HUES64 (cell line): ENCODE measurements at regions not wholly inside any gene's neighbourhood (a gene's known extent, or its start where the extent isn't known, plus 50 kb on each side); places are given as distances from the start of the nearest gene placed in this dataset.

Source experiments
- H3K27ac ChIP-seq: 2 replicates; pipeline ENCODE4 v1.7.0; 2013; ENCODE audit warnings: low read depth, low read length, inconsistent platforms
- H3K27me3 ChIP-seq: 2 replicates; pipeline ENCODE4 v1.6.1; 2013; ENCODE audit warnings: mild to moderate bottlenecking, low read length; ENCODE audit not compliant: insufficient read depth
- H3K36me3 ChIP-seq: 2 replicates; pipeline ENCODE4 v1.6.1; 2013; ENCODE audit warnings: mild to moderate bottlenecking, low read length; ENCODE audit not compliant: insufficient read depth
- H3K4me1 ChIP-seq: 2 replicates; pipeline ENCODE4 v1.6.1; 2013; ENCODE audit warnings: mild to moderate bottlenecking, low read length, moderate library complexity; ENCODE audit not compliant: insufficient read depth
- H3K4me3 ChIP-seq: 2 replicates; pipeline ENCODE4 v1.5.1; 2013; ENCODE audit warnings: mild to moderate bottlenecking, low read length, moderate library complexity
- H3K9ac ChIP-seq: 2 replicates; pipeline ENCODE4 v1.6.1; 2013; ENCODE audit warnings: mild to moderate bottlenecking, low read depth, low read length
- H3K9me3 ChIP-seq: 2 replicates; pipeline ENCODE4 v1.6.1; 2013; ENCODE audit warnings: low read depth, low read length; ENCODE audit not compliant: insufficient read depth
- WGBS: fragments of 150-250, 120-280 bp; methylation state at CpG from one replicate; pipeline ENCODE4 v1.1.7; 2013; ENCODE audit warnings: missing lambda C conversion rate; 5-methylcytosine and 5-hydroxymethylcytosine counted together

GRCh38 chr2:225920621-225921220 lies 521.2 kb downstream of the NYAP2 start:
- no peak overlapping the region for H3K9ac ChIP-seq
- no peaks in the 10 kb centered on the region for H3K36me3 ChIP-seq
- no peak overlapping the region for H3K4me3 ChIP-seq
- no peaks in the 10 kb centered on the region for H3K27me3 ChIP-seq
- H3K4me1 ChIP-seq: no peaks in the 10 kb centered on the region
- no peak overlapping the region for H3K27ac ChIP-seq
- no peaks in the 10 kb centered on the region for H3K9me3 ChIP-seq
- WGBS: 95% methylated on average over 4 of the region's 6 CpGs

GRCh38 chr2:225916692-225917091 lies 517.2 kb downstream of the NYAP2 start:
- Histone ChIP-seq H3K36me3 (no peaks in the 10 kb centered on the region), H3K9ac (no peak overlapping the region), H3K9me3 (no peaks in the 10 kb centered on the region), H3K4me3 (no peak overlapping the region), H3K4me1 (no peaks in the 10 kb centered on the region), H3K27me3 (no peaks in the 10 kb centered on the region), H3K27ac (no peak overlapping the region)
- WGBS: 86% methylated on average over 2 of the region's 2 CpGs

DNA sequence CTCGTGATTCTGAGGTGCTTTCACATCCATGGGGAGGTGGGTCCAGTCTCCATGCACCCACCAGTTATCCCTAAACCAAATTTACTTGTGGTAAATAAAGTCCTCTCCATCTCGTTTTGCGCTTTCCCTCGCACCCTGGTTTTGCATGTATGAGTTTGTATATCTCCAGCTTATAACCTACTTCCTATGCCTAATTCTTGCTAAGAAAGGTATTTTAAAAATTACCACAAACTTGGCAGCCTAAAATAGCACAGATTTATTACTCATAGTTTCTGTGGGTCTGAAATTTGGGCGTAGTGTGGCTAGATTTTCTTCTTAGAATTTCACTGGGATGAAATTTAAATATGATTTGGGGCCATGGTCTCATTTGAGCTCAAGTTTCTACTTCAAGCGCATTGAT lies 511.5 kb downstream of the NYAP2 start:
- H3K27ac ChIP-seq: no peak overlapping the region
- WGBS: 95% methylated on average over 3 of the region's 6 CpGs
- no peaks in the 10 kb centered on the region for H3K36me3 ChIP-seq
- H3K4me1 ChIP-seq: no peaks in the 10 kb centered on the region
- H3K27me3 ChIP-seq: no peaks in the 10 kb centered on the region
- H3K9ac ChIP-seq: no peak overlapping the region
- H3K4me3 ChIP-seq: no peak overlapping the region
- no peaks in the 10 kb centered on the region for H3K9me3 ChIP-seq

- H3K9me3 ChIP-seq: no peaks in the 10 kb centered on the region
- H3K4me1 ChIP-seq: no peaks in the 10 kb centered on the region
- H3K27me3 ChIP-seq: no peaks in the 10 kb centered on the region
- H3K4me3 ChIP-seq: no peak overlapping the region
- H3K9ac ChIP-seq: no peak overlapping the region
- no peak overlapping the region for H3K27ac ChIP-seq
- 100% methylated on average over 1 of the region's 1 CpG for WGBS
- H3K36me3 ChIP-seq: no peaks in the 10 kb centered on the region
These were observed 495.6 kb downstream of the NYAP2 start for GRCh38 chr2:225895126-225895525.

- Histone ChIP-seq H3K27ac (no peak overlapping the region), H3K9me3 (no peaks in the 10 kb centered on the region), H3K27me3 (no peaks in the 10 kb centered on the region), H3K9ac (no peak overlapping the region), H3K36me3 (no peaks in the 10 kb centered on the region), H3K4me3 (no peak overlapping the region), H3K4me1 (no peaks in the 10 kb centered on the region)
- 93% methylated on average over 4 of the region's 4 CpGs for WGBS
These were observed 494.9 kb downstream of the NYAP2 start for GRCh38 chr2:225894236-225894980.

DNA sequence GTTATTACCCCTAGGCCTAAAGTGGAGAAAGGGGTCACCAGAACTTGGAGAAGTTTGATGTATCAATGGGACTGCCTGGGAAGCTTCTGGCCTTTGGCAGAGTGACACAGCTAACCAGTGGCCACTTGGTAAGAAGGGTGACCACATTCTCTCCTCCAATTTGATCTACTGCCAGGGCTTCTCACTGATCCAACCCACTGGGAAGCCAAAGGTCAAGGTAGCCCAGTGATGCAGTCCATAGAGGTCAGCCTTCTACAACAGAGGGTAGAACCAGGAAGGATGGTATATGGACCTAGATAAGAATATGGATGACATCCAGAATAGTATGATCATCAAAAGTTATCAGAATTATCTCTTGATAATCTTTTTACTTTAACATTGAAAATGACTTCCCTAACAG lies 493.6 kb downstream of the NYAP2 start:
- H3K9ac ChIP-seq: no peak overlapping the region
- H3K27me3 ChIP-seq: no peaks in the 10 kb centered on the region
- no peaks in the 10 kb centered on the region for H3K36me3 ChIP-seq
- H3K9me3 ChIP-seq: no peaks in the 10 kb centered on the region
- no peak overlapping the region for H3K4me3 ChIP-seq
- no peaks in the 10 kb centered on the region for H3K4me1 ChIP-seq
- no peak overlapping the region for H3K27ac ChIP-seq

DNA sequence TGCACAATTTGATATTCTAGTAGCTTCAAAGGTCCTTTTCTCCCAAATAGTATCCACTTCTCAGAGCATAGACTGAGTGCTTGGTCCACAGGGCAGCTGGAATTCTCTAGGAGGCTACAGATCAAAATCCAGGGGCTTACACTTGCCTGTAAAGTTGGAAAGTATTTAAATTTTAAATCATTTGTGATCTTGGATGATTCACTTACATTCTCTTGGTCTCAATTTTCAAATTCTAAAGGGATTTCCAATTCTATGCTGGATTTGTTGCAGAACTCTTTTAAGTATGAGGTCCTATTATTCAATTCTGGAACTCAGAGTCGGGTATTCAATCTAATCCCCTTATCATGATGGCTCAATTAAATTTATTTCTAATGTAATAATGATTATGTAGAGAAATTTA lies 492.3 kb downstream of the NYAP2 start:
- H3K4me1 ChIP-seq: no peaks in the 10 kb centered on the region
- no peak overlapping the region for H3K27ac ChIP-seq
- WGBS: no CpG with 5 or more reads among the region's 1 CpG
- H3K4me3 ChIP-seq: no peak overlapping the region
- H3K36me3 ChIP-seq: no peaks in the 10 kb centered on the region
- H3K9me3 ChIP-seq: no peaks in the 10 kb centered on the region
- no peak overlapping the region for H3K9ac ChIP-seq
- H3K27me3 ChIP-seq: no peaks in the 10 kb centered on the region

- Histone ChIP-seq H3K27me3 (no peaks in the 10 kb centered on the region), H3K9me3 (no peaks in the 10 kb centered on the region), H3K4me1 (no peaks in the 10 kb centered on the region), H3K27ac (no peak overlapping the region), H3K36me3 (no peaks in the 10 kb centered on the region), H3K9ac (no peak overlapping the region), H3K4me3 (no peak overlapping the region)
- 94% methylated on average over 1 of the region's 2 CpGs for whole genome bisulfite sequencing
These were observed 491.5 kb downstream of the NYAP2 start for GRCh38 chr2:225891013-225891412.

DNA sequence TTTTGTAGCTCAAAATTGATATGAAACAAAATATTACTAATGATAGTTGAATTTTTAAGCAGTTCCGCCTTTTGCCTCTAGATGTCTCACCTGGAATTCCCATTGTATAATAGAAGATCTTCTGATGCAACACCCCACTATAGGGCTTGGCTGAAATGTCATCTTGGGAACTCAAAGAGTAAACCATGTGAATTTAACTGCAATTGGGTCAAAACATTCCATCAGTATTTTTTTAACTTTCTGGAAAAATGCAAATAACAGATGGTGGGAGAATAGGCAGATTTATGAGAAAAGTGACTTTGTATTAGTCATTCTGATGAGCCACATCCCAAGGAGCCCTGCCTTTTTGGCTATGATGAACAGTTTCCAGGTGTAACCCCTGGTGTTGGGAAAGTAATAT lies 489.9 kb downstream of the NYAP2 start:
- no peak overlapping the region for H3K4me3 ChIP-seq
- H3K4me1 ChIP-seq: no peaks in the 10 kb centered on the region
- no peak overlapping the region for H3K9ac ChIP-seq
- H3K9me3 ChIP-seq: no peaks in the 10 kb centered on the region
- no CpG with 5 or more reads among the region's 1 CpG for whole genome bisulfite sequencing
- H3K36me3 ChIP-seq: no peaks in the 10 kb centered on the region
- no peaks in the 10 kb centered on the region for H3K27me3 ChIP-seq
- no peak overlapping the region for H3K27ac ChIP-seq

DNA sequence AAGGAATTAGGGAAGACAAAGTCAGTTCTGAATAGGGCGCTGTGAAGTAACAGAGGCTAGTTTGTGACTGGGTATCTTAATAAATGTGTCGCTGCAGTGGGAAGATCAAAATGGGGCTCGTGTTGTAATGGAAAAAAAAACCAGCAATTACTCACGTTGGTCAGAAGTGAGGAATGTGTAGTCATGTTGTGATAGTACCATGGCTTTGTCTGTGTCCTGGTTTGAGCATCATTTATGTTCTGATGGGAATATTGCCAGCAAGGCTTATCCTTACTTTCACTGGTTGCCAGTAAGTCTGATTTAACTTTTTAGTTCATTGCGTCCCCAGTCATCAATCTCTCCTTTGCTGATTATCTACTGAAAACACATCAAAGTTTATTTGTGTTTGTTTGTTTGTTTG lies 467.6 kb downstream of the NYAP2 start:
- WGBS: 85% methylated on average over 4 of the region's 5 CpGs
- H3K9ac ChIP-seq: no peak overlapping the region
- H3K27ac ChIP-seq: no peak overlapping the region
- no peaks in the 10 kb centered on the region for H3K9me3 ChIP-seq
- no peaks in the 10 kb centered on the region for H3K27me3 ChIP-seq
- H3K36me3 ChIP-seq: no peaks in the 10 kb centered on the region
- H3K4me3 ChIP-seq: no peak overlapping the region
- no peaks in the 10 kb centered on the region for H3K4me1 ChIP-seq

GRCh38 chr2:225865468-225865867 lies 466.0 kb downstream of the NYAP2 start:
- H3K27me3 ChIP-seq: no peaks in the 10 kb centered on the region
- no peak overlapping the region for H3K9ac ChIP-seq
- H3K27ac ChIP-seq: no peak overlapping the region
- H3K9me3 ChIP-seq: no peaks in the 10 kb centered on the region
- H3K4me3 ChIP-seq: no peak overlapping the region
- no peaks in the 10 kb centered on the region for H3K36me3 ChIP-seq
- no peaks in the 10 kb centered on the region for H3K4me1 ChIP-seq

GRCh38 chr2:225864394-225864793 lies 464.9 kb downstream of the NYAP2 start:
- Histone ChIP-seq H3K9me3 (no peaks in the 10 kb centered on the region), H3K4me1 (no peaks in the 10 kb centered on the region), H3K4me3 (no peak overlapping the region), H3K9ac (no peak overlapping the region), H3K27me3 (no peaks in the 10 kb centered on the region), H3K27ac (no peak overlapping the region), H3K36me3 (no peaks in the 10 kb centered on the region)
- WGBS: no CpG with 5 or more reads among the region's 1 CpG
